Spleen (tissue), 11 donors: ENCODE measurements at regions not wholly inside any gene's neighbourhood (a gene's known extent, or its start where the extent isn't known, plus 50 kb on each side); places are given as distances from the start of the nearest gene placed in this dataset.

Experiments
- DNase-seq: peaks from one replicate; pipeline ENCODE4 v3.0.0-alpha.2; 2020
- H3K27ac ChIP-seq, 8 donors: fragments of 200-600 bp; sonication (generic) in 7 of 8; 1 replicate in 4 of 8; 2 replicates in 4 of 8; pipeline versions ENCODE4 v1.5.0 to v1.8.0; 2016 to 2021; ENCODE audit warnings: inconsistent platforms in 4 of 8, mild to moderate bottlenecking in 4 of 8, moderate library complexity in 1 of 8
- H3K27me3 ChIP-seq, 7 donors: fragments of 200-600 bp; sonication (generic) in 6 of 7; replicated peaks in 1 of 7; 1 replicate in 4 of 7; 2 replicates in 3 of 7; pipeline versions ENCODE4 v1.5.0 to v1.8.0; 2016 to 2021; ENCODE audit warnings: inconsistent platforms in 3 of 7, mild to moderate bottlenecking in 1 of 7
- H3K36me3 ChIP-seq, 6 donors: fragments of 200-600 bp; sonication (generic) in 5 of 6; 1 replicate in 4 of 6; 2 replicates in 2 of 6; pipeline versions ENCODE4 v1.5.0 to v1.8.0; 2016 to 2021; ENCODE audit warnings: inconsistent platforms in 2 of 6
- H3K4me1 ChIP-seq, 6 donors: fragments of 200-600 bp; sonication (generic) in 5 of 6; 1 replicate in 3 of 6; 2 replicates in 3 of 6; pipeline versions ENCODE4 v1.5.0 to v1.8.0; 2016 to 2021; ENCODE audit warnings: inconsistent platforms in 3 of 6
- H3K4me3 ChIP-seq, 8 donors: fragments of 200-600 bp; sonication (generic) in 7 of 8; 1 replicate in 4 of 8; 2 replicates in 4 of 8; pipeline versions ENCODE4 v1.5.0 to v1.8.0; 2016 to 2021; ENCODE audit warnings: inconsistent platforms in 4 of 8, mild to moderate bottlenecking in 4 of 8, moderate library complexity in 2 of 8
- H3K9me3 ChIP-seq, 8 donors: fragments of 200-600 bp; sonication (generic) in 7 of 8; 1 replicate in 4 of 8; 2 replicates in 4 of 8; pipeline versions ENCODE4 v1.5.0 to v1.8.0; 2016 to 2021; ENCODE audit warnings: inconsistent platforms in 4 of 8
- POLR2A ChIP-seq, 3 donors: fragments of 450-650 bp; IDR thresholded peaks; one replicate each; pipeline ENCODE4 v1.5.1; 2017; ENCODE audit warnings: antibody characterized with exemption in 3 of 3, mild to moderate bottlenecking in 1 of 3
- POLR2AphosphoS5 ChIP-seq, 3 donors: sonication (generic); formaldehyde crosslinking; IDR thresholded peaks; one replicate each; pipeline ENCODE4 v1.5.1; 2017; ENCODE audit warnings: antibody characterized with exemption in 3 of 3
- WGBS, 5 donors: extraction: QIAGEN DNeasy Blood & Tissue Kit in 3 of 5; methylation state at CpG; one replicate each; pipeline versions ENCODE4 v1.1.5 to v1.1.7; 2013 to 2018; 5-methylcytosine and 5-hydroxymethylcytosine counted together
- intact Hi-C: fragments of 100-400 bp; cut with DNase I; formaldehyde crosslinking; loops from one replicate; pipeline ENCODE4 v1.15.0; 2023; ENCODE audit warnings: low total_unique reads
- TF ChIP-seq, protein P1 (sequence below), 11 experiments: fragments of 200-600 bp in 7 of 11; fragments of 450-650 bp in 4 of 11; sonication (generic) in 4 of 11; IDR thresholded peaks in 8 of 11; conservative IDR thresholded peaks in 3 of 11; 1 replicate in 7 of 11; 2 replicates in 4 of 11; pipeline versions ENCODE4 v1.4.0 to v1.8.0; 2016 to 2021; ENCODE audit warnings: antibody characterized with exemption in 11 of 11, inconsistent platforms in 4 of 11, mild to moderate bottlenecking in 1 of 11
- donor health status: healthy with polysubstance abuse.
- donor health status: DM: no; HTN: no; CAD: no; lungs with moderate emphysema.
- donor health status: DM: no; HTN: no; CAD: no.
- donor health status: Bipolar disorder and iron deficiency.
- donor health status: healthy.
- donor health status: DM: no; HTN: no; CAD: no.
- donor health status: DM: yes; HTN: yes; CAD: no.

DNA sequence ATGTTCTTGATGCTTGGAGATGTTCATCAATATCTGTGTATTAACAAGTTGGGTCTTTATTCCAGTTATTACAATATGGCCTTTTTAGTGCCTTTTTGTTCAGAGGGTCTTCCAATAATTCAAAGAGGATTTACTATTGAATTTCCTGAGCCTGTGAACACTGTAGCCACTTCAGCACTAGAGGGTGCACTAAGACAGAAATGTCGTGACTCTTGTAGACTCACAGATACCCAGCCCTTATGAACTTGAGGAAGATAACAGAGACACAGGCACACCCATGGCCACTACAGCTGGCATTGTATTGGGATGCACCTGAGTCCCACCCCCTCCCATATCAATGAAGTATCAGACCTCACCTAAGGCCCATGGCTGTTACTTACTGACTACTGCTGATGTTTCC is 54.4 kb upstream of the ACTRT1 start:
- H3K4me1 ChIP-seq, result no peaks in the 10 kb centered on the region
- intact Hi-C loops, result no loop called here
- H3K4me3 ChIP-seq, result no peak overlapping the region
- no peak for DNase-seq
- H3K36me3 ChIP-seq, result no peaks in the 10 kb centered on the region
- no peak overlapping the region for H3K27ac ChIP-seq
- no peak for TF ChIP-seq POLR2A (IDR thresholded peaks at IDR 0.05)
- TF ChIP-seq, protein P1, sequence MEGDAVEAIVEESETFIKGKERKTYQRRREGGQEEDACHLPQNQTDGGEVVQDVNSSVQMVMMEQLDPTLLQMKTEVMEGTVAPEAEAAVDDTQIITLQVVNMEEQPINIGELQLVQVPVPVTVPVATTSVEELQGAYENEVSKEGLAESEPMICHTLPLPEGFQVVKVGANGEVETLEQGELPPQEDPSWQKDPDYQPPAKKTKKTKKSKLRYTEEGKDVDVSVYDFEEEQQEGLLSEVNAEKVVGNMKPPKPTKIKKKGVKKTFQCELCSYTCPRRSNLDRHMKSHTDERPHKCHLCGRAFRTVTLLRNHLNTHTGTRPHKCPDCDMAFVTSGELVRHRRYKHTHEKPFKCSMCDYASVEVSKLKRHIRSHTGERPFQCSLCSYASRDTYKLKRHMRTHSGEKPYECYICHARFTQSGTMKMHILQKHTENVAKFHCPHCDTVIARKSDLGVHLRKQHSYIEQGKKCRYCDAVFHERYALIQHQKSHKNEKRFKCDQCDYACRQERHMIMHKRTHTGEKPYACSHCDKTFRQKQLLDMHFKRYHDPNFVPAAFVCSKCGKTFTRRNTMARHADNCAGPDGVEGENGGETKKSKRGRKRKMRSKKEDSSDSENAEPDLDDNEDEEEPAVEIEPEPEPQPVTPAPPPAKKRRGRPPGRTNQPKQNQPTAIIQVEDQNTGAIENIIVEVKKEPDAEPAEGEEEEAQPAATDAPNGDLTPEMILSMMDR (IDR thresholded peaks at IDR 0.05 in 8 of 11, conservative IDR thresholded peaks at IDR 0.05 in 3 of 11), result no peak
- H3K27me3 ChIP-seq, result no peaks in the 10 kb centered on the region
- WGBS, 5 donors, result 10 to 43% (median 32%) methylated on average over 1 of the region's 1 CpG
- peaks cover 0 to 3% (median 0%) of the 10 kb centered on the region in 8 donors for H3K9me3 ChIP-seq

DNA sequence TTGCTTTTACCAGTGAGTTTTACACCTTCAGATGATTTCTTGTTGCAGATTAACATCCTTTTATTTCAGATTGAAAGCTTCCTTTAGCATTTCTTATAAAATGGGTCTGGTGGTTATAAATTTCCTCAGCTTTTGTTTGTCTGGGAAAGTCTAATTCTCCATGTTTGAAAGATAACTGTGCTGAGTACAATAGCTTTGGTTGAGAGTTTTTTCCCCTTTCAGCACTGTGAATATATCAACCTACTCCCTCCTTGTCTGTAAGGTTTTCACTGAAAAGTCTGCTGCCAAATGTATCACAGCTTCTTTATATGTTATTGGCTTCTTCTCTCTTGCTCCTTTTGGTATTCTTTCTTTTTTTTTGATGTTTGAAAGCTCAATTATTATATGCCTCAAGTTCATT is 53.5 kb upstream of the ACTRT1 start:
- intact Hi-C loops, result no loop called here
- no peak overlapping the region for H3K4me3 ChIP-seq
- H3K27ac ChIP-seq, result no peak overlapping the region
- H3K4me1 ChIP-seq, result no peaks in the 10 kb centered on the region
- TF ChIP-seq POLR2AphosphoS5 (IDR thresholded peaks at IDR 0.05) (no peak), POLR2A (IDR thresholded peaks at IDR 0.05) (no peak)
- TF ChIP-seq, protein P1 (IDR thresholded peaks at IDR 0.05 in 8 of 11, conservative IDR thresholded peaks at IDR 0.05 in 3 of 11), result no peak
- no peaks in the 10 kb centered on the region for H3K27me3 ChIP-seq
- DNase-seq, result no peak
- no peaks in the 10 kb centered on the region for H3K36me3 ChIP-seq
- H3K9me3 ChIP-seq, result peaks cover 0 to 3% (median 0%) of the 10 kb centered on the region in 8 donors
